ENCODE measurements at regions not wholly inside any gene's neighbourhood (a gene's known extent, or its start where the extent isn't known, plus 50 kb on each side); places are given as distances from the start of the nearest gene placed in this dataset.

GRCh38 chr4:77473509-77473908, 132.1 kb upstream of the CXCL13 start:
- Histone ChIP-seq H3K4me1 (peaks cover 11% of the 10 kb centered on the region), H3K4me3 (no peak overlapping the region), H3K27ac (no peak overlapping the region), H3K27me3 (no peaks in the 10 kb centered on the region), H3K9me3 (no peaks in the 10 kb centered on the region), H3K36me3 (no peaks in the 10 kb centered on the region)
- 80% methylated on average over 1 of the region's 1 CpG for WGBS
- no peak for TF ChIP-seq POLR2A (IDR thresholded peaks at IDR 0.05)
- no peak for TF ChIP-seq EP300 (IDR thresholded peaks at IDR 0.05)
- TF ChIP-seq, protein P1, sequence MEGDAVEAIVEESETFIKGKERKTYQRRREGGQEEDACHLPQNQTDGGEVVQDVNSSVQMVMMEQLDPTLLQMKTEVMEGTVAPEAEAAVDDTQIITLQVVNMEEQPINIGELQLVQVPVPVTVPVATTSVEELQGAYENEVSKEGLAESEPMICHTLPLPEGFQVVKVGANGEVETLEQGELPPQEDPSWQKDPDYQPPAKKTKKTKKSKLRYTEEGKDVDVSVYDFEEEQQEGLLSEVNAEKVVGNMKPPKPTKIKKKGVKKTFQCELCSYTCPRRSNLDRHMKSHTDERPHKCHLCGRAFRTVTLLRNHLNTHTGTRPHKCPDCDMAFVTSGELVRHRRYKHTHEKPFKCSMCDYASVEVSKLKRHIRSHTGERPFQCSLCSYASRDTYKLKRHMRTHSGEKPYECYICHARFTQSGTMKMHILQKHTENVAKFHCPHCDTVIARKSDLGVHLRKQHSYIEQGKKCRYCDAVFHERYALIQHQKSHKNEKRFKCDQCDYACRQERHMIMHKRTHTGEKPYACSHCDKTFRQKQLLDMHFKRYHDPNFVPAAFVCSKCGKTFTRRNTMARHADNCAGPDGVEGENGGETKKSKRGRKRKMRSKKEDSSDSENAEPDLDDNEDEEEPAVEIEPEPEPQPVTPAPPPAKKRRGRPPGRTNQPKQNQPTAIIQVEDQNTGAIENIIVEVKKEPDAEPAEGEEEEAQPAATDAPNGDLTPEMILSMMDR (IDR thresholded peaks at IDR 0.05): no peak
- no peak for TF ChIP-seq POLR2AphosphoS5 (IDR thresholded peaks at IDR 0.05)
- DNase-seq (ENCODE audit: low spot score in 2 of 2): no peak

DNA sequence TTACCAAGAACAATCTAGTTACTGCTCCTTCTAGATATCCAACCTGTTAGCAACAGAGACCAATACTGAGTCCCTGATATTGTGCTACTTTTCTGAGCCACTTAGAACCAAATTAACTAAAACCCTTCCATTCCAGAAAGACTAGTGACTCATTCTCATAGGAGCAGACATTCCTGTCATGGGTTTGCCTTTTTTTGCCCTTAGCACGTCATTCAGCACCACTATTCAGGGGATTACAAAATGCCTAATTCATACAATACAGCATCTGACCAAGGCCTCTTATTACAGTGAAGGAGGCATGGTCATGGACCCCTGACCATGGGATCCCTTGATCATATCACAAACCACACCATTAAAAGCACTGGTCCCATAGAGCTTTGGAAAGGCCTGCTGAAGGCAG, 123.8 kb upstream of the CXCL13 start:
- DNase-seq (ENCODE audit: low spot score in 2 of 2): no peak
- TF ChIP-seq, protein P1 (IDR thresholded peaks at IDR 0.05): no peak
- TF ChIP-seq EP300 (IDR thresholded peaks at IDR 0.05) (no peak), POLR2A (IDR thresholded peaks at IDR 0.05) (no peak), POLR2AphosphoS5 (IDR thresholded peaks at IDR 0.05) (no peak)
- H3K36me3 ChIP-seq: no peaks in the 10 kb centered on the region
- no peaks in the 10 kb centered on the region for H3K4me1 ChIP-seq
- H3K27ac ChIP-seq: no peak overlapping the region
- H3K9me3 ChIP-seq: no peaks in the 10 kb centered on the region
- 81% methylated on average over 1 of the region's 1 CpG for WGBS
- H3K4me3 ChIP-seq: no peak overlapping the region
- H3K27me3 ChIP-seq: no peaks in the 10 kb centered on the region

DNA sequence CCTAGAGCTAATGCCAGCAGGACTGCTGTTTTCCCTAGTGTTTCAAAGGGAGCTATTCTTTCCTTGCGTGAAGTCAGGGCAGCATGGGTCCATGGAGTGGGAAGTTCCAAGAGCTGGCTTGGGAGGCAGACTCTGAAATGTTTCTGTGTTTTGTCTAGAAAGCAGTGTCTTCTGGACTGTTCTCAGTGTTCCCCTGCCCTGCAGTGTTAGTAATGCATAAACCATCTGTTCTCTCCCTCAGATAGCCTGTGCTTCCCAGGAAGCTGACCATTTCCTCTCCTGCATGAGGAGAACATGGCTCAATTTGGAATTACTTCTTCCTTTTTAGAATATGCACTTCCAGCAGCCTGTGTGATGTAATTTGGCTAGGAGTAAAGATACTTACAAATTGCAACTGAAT, 116.7 kb upstream of the CXCL13 start:
- Histone ChIP-seq H3K9me3 (no peaks in the 10 kb centered on the region), H3K36me3 (no peaks in the 10 kb centered on the region), H3K27ac (no peak overlapping the region), H3K4me1 (no peaks in the 10 kb centered on the region), H3K4me3 (no peak overlapping the region), H3K27me3 (no peaks in the 10 kb centered on the region)
- WGBS: 75% methylated on average over 1 of the region's 1 CpG
- no peak for DNase-seq (ENCODE audit: low spot score in 2 of 2)
- TF ChIP-seq, protein P1 (IDR thresholded peaks at IDR 0.05): no peak
- TF ChIP-seq POLR2AphosphoS5 (IDR thresholded peaks at IDR 0.05) (no peak), EP300 (IDR thresholded peaks at IDR 0.05) (no peak), POLR2A (IDR thresholded peaks at IDR 0.05) (no peak)

GRCh38 chr4:77493120-77493752, 112.4 kb upstream of the CXCL13 start:
- no peak for DNase-seq (ENCODE audit: low spot score in 2 of 2)
- 57% methylated on average over 1 of the region's 1 CpG for WGBS
- no peak overlapping the region for H3K4me3 ChIP-seq

GRCh38 chr4:77493829-77494551, 111.6 kb upstream of the CXCL13 start:
- H3K4me1 ChIP-seq: no peaks in the 10 kb centered on the region
- H3K27ac ChIP-seq: no peak overlapping the region
- no peak overlapping the region for H3K4me3 ChIP-seq
- no peak for TF ChIP-seq POLR2AphosphoS5 (IDR thresholded peaks at IDR 0.05)
- TF ChIP-seq EP300 (IDR thresholded peaks at IDR 0.05): no peak
- TF ChIP-seq POLR2A (IDR thresholded peaks at IDR 0.05): no peak
- TF ChIP-seq, protein P1 (IDR thresholded peaks at IDR 0.05): no peak
- no peaks in the 10 kb centered on the region for H3K9me3 ChIP-seq
- WGBS: 81% methylated on average over 2 of the region's 2 CpGs
- no peaks in the 10 kb centered on the region for H3K36me3 ChIP-seq
- DNase-seq (ENCODE audit: low spot score in 2 of 2): no peak
- no peaks in the 10 kb centered on the region for H3K27me3 ChIP-seq

More at GRCh38 chr4:77493120-77493752, 112.4 kb upstream of the CXCL13 start:
- Histone ChIP-seq H3K4me1 (no peaks in the 10 kb centered on the region), H3K9me3 (no peaks in the 10 kb centered on the region), H3K27ac (no peak overlapping the region), H3K27me3 (no peaks in the 10 kb centered on the region), H3K36me3 (no peaks in the 10 kb centered on the region)
- TF ChIP-seq POLR2AphosphoS5 (IDR thresholded peaks at IDR 0.05): no peak
- no peak for TF ChIP-seq EP300 (IDR thresholded peaks at IDR 0.05)
- TF ChIP-seq, protein P1 (IDR thresholded peaks at IDR 0.05): no peak
- TF ChIP-seq POLR2A (IDR thresholded peaks at IDR 0.05): no peak
